H9 (cell line): ENCODE measurements at regions not wholly inside any gene's neighbourhood (a gene's known extent, or its start where the extent isn't known, plus 50 kb on each side); places are given as distances from the start of the nearest gene placed in this dataset.

Experiments used
- DNase-seq: peaks from one replicate; pipeline ENCODE4 v3.0.0-alpha.2; 2017
- H2AFZ ChIP-seq: one replicate; pipeline ENCODE4 v1.6.1; 2013; ENCODE audit warnings: mild to moderate bottlenecking, low read length, control low read depth, moderate library complexity
- H2AK5ac ChIP-seq: 2 replicates; pipeline ENCODE4 v1.6.1; 2013; ENCODE audit warnings: low read length, control low read depth, mixed read lengths; ENCODE audit not compliant: insufficient read length
- H2BK120ac ChIP-seq: one replicate; pipeline ENCODE4 v1.6.1; 2013; ENCODE audit warnings: low read depth, mild to moderate bottlenecking, low read length, control low read depth, inconsistent platforms; ENCODE audit not compliant: poor library complexity, severe bottlenecking
- H2BK12ac ChIP-seq: 2 replicates; pipeline ENCODE4 v1.6.1; 2013; ENCODE audit warnings: low read length, control low read depth, mixed read lengths, low read depth; ENCODE audit not compliant: insufficient read length
- H2BK15ac ChIP-seq: 2 replicates; pipeline ENCODE4 v1.6.1; 2013; ENCODE audit warnings: low read depth, low read length, control low read depth
- H2BK20ac ChIP-seq: one replicate; pipeline ENCODE4 v1.6.1; 2013; ENCODE audit warnings: low read depth, mild to moderate bottlenecking, low read length, control low read depth, inconsistent platforms; ENCODE audit not compliant: poor library complexity, severe bottlenecking
- H2BK5ac ChIP-seq: 2 replicates; pipeline ENCODE4 v1.6.1; 2013; ENCODE audit warnings: low read length, control low read depth, mixed read lengths; ENCODE audit not compliant: insufficient read length
- H3K14ac ChIP-seq: 2 replicates; pipeline ENCODE4 v1.6.1; 2013; ENCODE audit warnings: low read length, control low read depth; ENCODE audit not compliant: insufficient read depth
- H3K18ac ChIP-seq: 2 replicates; pipeline ENCODE4 v1.6.1; 2013; ENCODE audit warnings: low read depth, mild to moderate bottlenecking, mixed read lengths, low read length, control low read depth; ENCODE audit not compliant: insufficient read length
- H3K23ac ChIP-seq: 2 replicates; pipeline ENCODE4 v1.6.1; 2013; ENCODE audit warnings: low read length, control low read depth, mixed read lengths, low read depth; ENCODE audit not compliant: insufficient read length
- H3K23me2 ChIP-seq: 2 replicates; pipeline ENCODE4 v1.6.1; 2013; ENCODE audit warnings: low read depth, mild to moderate bottlenecking, mixed read lengths, low read length, control low read depth; ENCODE audit not compliant: insufficient read length, poor library complexity, severe bottlenecking
- H3K27ac ChIP-seq: 2 replicates; pipeline ENCODE4 v1.5.1; 2013; ENCODE audit warnings: low read length, control low read depth, mixed read lengths, low read depth; ENCODE audit not compliant: insufficient read length
- H3K27me3 ChIP-seq: 2 replicates; pipeline ENCODE4 v1.6.1; 2013; ENCODE audit warnings: low read length, control low read depth, inconsistent platforms; ENCODE audit not compliant: insufficient read depth
- H3K4ac ChIP-seq: 2 replicates; pipeline ENCODE4 v1.6.1; 2013; ENCODE audit warnings: low read depth, mild to moderate bottlenecking, control low read depth, inconsistent platforms, low read length, moderate library complexity
- H3K4me1 ChIP-seq: 2 replicates; pipeline ENCODE4 v1.6.1; 2013; ENCODE audit warnings: low read length, control low read depth, inconsistent platforms; ENCODE audit not compliant: insufficient read depth
- H3K4me2 ChIP-seq: 2 replicates; pipeline ENCODE4 v1.6.1; 2013; ENCODE audit warnings: low read length, control low read depth, mixed read lengths; ENCODE audit not compliant: insufficient read length, insufficient read depth
- H3K56ac ChIP-seq: 2 replicates; pipeline ENCODE4 v1.6.1; 2013; ENCODE audit warnings: low read depth, mild to moderate bottlenecking, mixed read lengths, low read length, control low read depth; ENCODE audit not compliant: insufficient read length
- H3K79me1 ChIP-seq: 2 replicates; pipeline ENCODE4 v1.6.1; 2013; ENCODE audit warnings: low read depth, mild to moderate bottlenecking, moderate library complexity, low read length, control low read depth, inconsistent platforms; ENCODE audit not compliant: insufficient read depth, poor library complexity, severe bottlenecking
- H3K79me2 ChIP-seq: 2 replicates; pipeline ENCODE4 v1.6.1; 2013; ENCODE audit warnings: low read length, control low read depth, inconsistent platforms; ENCODE audit not compliant: insufficient read depth
- H3K9ac ChIP-seq: 2 replicates; pipeline ENCODE4 v1.6.1; 2013; ENCODE audit warnings: low read length, control low read depth, mixed read lengths; ENCODE audit not compliant: insufficient read length; ENCODE audit errors: extremely low read depth
- H3K9me3 ChIP-seq: one replicate; pipeline ENCODE4 v1.6.1; 2013; ENCODE audit warnings: low read depth, low read length, inconsistent platforms; ENCODE audit not compliant: control insufficient read depth
- H3T11ph ChIP-seq: one replicate; pipeline ENCODE4 v1.6.1; 2013; ENCODE audit warnings: mild to moderate bottlenecking, low read length, control low read depth, inconsistent platforms
- H4K20me1 ChIP-seq: one replicate; pipeline ENCODE4 v1.6.1; 2013; ENCODE audit not compliant: control insufficient read depth, insufficient read length, insufficient read depth
- H4K5ac ChIP-seq: 2 replicates; pipeline ENCODE4 v1.6.1; 2013; ENCODE audit warnings: low read depth, mild to moderate bottlenecking, mixed read lengths, low read length, control low read depth; ENCODE audit not compliant: insufficient read length
- H4K8ac ChIP-seq: replicated peaks from 2 replicates; pipeline ENCODE4 v1.6.1; 2013; ENCODE audit warnings: low read length, control low read depth, mixed read lengths, low read depth; ENCODE audit not compliant: insufficient read length
- H4K91ac ChIP-seq: 2 replicates; pipeline ENCODE4 v1.6.1; 2013; ENCODE audit warnings: low read depth, mild to moderate bottlenecking, moderate library complexity, mixed read lengths, low read length, control low read depth; ENCODE audit not compliant: insufficient read length
- H3K27ac Mint-ChIP-seq, 3 experiments: 2 replicates in 2 of 3; 3 replicates in 1 of 3; pipeline ENCODE4 v1.8.0; 2020 to 2021; ENCODE audit warnings: mixed read lengths in 3 of 3, mild to moderate bottlenecking in 1 of 3, moderate library complexity in 1 of 3
- H3K27me3 Mint-ChIP-seq: 2 replicates; pipeline ENCODE4 v1.8.0; 2021; ENCODE audit warnings: low read depth, mild to moderate bottlenecking, moderate library complexity, mixed read lengths
- H3K36me3 Mint-ChIP-seq, 3 experiments: 2 replicates in 2 of 3; 3 replicates in 1 of 3; pipeline ENCODE4 v1.8.0; 2020 to 2021; ENCODE audit warnings: low read depth in 3 of 3, mixed read lengths in 3 of 3; ENCODE audit not compliant: insufficient read depth in 1 of 3
- H3K4me1 Mint-ChIP-seq, 2 experiments: 2 replicates each; pipeline ENCODE4 v1.8.0; 2020; ENCODE audit warnings: mixed read lengths in 2 of 2
- H3K4me3 Mint-ChIP-seq, 2 experiments: 2 replicates in 1 of 2; 3 replicates in 1 of 2; pipeline ENCODE4 v1.8.0; 2020 to 2021; ENCODE audit warnings: mild to moderate bottlenecking in 2 of 2, mixed read lengths in 2 of 2, moderate library complexity in 1 of 2
- H3K9me3 Mint-ChIP-seq, 2 experiments: 2 replicates in 1 of 2; 3 replicates in 1 of 2; pipeline ENCODE4 v1.8.0; 2020; ENCODE audit warnings: mild to moderate bottlenecking in 2 of 2, mixed read lengths in 2 of 2, moderate library complexity in 1 of 2
- CTCF ChIP-seq: fragments of 200-600 bp; sonication (generic); conservative IDR thresholded peaks from 3 replicates; pipeline ENCODE4 v1.8.0; 2021; ENCODE audit warnings: antibody characterized with exemption, mild to moderate bottlenecking
- WGBS: extraction: QIAGEN DNeasy Blood & Tissue Kit; methylation state at CpG from one replicate; pipeline ENCODE4 v1.1.7; 2013; ENCODE audit warnings: missing lambda C conversion rate, low lambda C conversion rate, mixed read lengths; ENCODE audit not compliant: insufficient read length; ENCODE audit errors: extremely low coverage; 5-methylcytosine and 5-hydroxymethylcytosine counted together

GRCh38 chr3:153456833-153457545 is 295.0 kb downstream of the RAP2B start:
- H3K36me3 Mint-ChIP-seq, result no peaks in the 10 kb centered on the region
- Histone ChIP-seq H4K5ac (no peak overlapping the region), H3K27me3 (no peaks in the 10 kb centered on the region), H2AFZ (no peak overlapping the region), H3K79me2 (no peaks in the 10 kb centered on the region), H3K4me2 (no peak overlapping the region), H4K20me1 (no peaks in the 10 kb centered on the region), H3K56ac (no peak overlapping the region), H2BK5ac (no peak overlapping the region), H3K23me2 (no peaks in the 10 kb centered on the region), H3K18ac (no peak overlapping the region), H3T11ph (no peak overlapping the region), H3K27ac (no peak overlapping the region), H2BK12ac (no peak overlapping the region), H3K4ac (no peak overlapping the region), H2BK120ac (no peak overlapping the region), H4K8ac (no peak overlapping the region), H3K4me1 (no peaks in the 10 kb centered on the region), H2AK5ac (no peak overlapping the region), H2BK15ac (no peak overlapping the region), H3K9me3 (no peaks in the 10 kb centered on the region), H2BK20ac (no peak overlapping the region), H3K23ac (no peak overlapping the region), H3K9ac (no peak overlapping the region), H3K14ac (no peak overlapping the region), H4K91ac (no peak overlapping the region), H3K79me1 (no peaks in the 10 kb centered on the region)
- H3K4me1 Mint-ChIP-seq, result no peaks in the 10 kb centered on the region
- no peak overlapping the region for H3K27ac Mint-ChIP-seq
- WGBS, result no CpG with 5 or more reads among the region's 2 CpGs
- no peak for DNase-seq
- H3K9me3 Mint-ChIP-seq, result no peaks in the 10 kb centered on the region
- TF ChIP-seq CTCF, result no peak
- H3K27me3 Mint-ChIP-seq, result no peaks in the 10 kb centered on the region
- no peak overlapping the region for H3K4me3 Mint-ChIP-seq
